Omental fat pad (tissue), 3 donors: ENCODE measurements at regions not wholly inside any gene's neighbourhood (a gene's known extent, or its start where the extent isn't known, plus 50 kb on each side); places are given as distances from the start of the nearest gene placed in this dataset.

Source experiments
- ATAC-seq: fragments of 150-250 bp; one replicate; pipeline ENCODE4 v1.9.1; 2016; ENCODE audit warnings: mild to moderate bottlenecking, moderate library complexity; ENCODE audit not compliant: low FRiP score
- DNase-seq: peaks from one replicate; pipeline ENCODE4 v3.0.0-alpha.2; 2019; ENCODE audit warnings: low spot score
- CTCF ChIP-seq, 3 donors: fragments of 450-650 bp; IDR thresholded peaks; one replicate each; pipeline ENCODE4 v1.5.1; 2016 to 2017; ENCODE audit warnings: antibody characterized with exemption in 3 of 3, mild to moderate bottlenecking in 3 of 3, moderate library complexity in 2 of 3

- no peak for TF ChIP-seq CTCF (IDR thresholded peaks at IDR 0.05)
- DNase-seq (no peak), ATAC-seq (no peak)
These were observed 86.4 kb downstream of the CCNA1 start for GRCh38 chr13:36518707-36519106.

GRCh38 chr13:36519432-36519831 is 87.1 kb downstream of the CCNA1 start:
- ATAC-seq: no peak
- no peak for TF ChIP-seq CTCF (IDR thresholded peaks at IDR 0.05)
- DNase-seq: no peak

GRCh38 chr13:36520111-36520510 is 87.8 kb downstream of the CCNA1 start:
- no peak for DNase-seq
- no peak for TF ChIP-seq CTCF (IDR thresholded peaks at IDR 0.05)
- ATAC-seq: no peak

- TF ChIP-seq CTCF (IDR thresholded peaks at IDR 0.05): no peak
- ATAC-seq (no peak), DNase-seq (no peak)
These were observed 94.6 kb downstream of the CCNA1 start for GRCh38 chr13:36526897-36527296.

DNA sequence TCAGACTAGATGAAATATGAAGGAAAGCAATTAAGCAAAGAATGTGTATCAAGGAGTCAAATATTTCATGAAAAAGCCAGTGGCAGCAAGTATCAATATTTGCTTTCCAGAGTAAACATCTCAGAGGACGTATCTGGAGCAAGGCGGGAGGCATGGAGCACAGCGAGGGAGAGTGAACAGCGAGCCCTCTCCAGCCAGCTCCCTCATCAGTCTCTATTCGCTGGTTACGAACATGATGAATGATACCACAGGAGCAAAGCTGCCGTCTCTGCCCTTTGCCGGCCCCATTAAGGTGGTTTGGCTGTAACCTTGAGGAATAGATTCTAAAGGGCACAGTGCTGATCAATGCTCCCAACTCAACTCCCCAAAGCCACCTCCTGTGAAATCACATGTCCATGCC is 95.8 kb downstream of the CCNA1 start:
- DNase-seq: no peak
- ATAC-seq: no peak
- no peak for TF ChIP-seq CTCF (IDR thresholded peaks at IDR 0.05)

GRCh38 chr13:36530050-36530789 is 97.9 kb downstream of the CCNA1 start:
- DNase-seq: no peak
- peak; percentile 87 for ATAC-seq
- TF ChIP-seq CTCF (IDR thresholded peaks at IDR 0.05): no peak

DNA sequence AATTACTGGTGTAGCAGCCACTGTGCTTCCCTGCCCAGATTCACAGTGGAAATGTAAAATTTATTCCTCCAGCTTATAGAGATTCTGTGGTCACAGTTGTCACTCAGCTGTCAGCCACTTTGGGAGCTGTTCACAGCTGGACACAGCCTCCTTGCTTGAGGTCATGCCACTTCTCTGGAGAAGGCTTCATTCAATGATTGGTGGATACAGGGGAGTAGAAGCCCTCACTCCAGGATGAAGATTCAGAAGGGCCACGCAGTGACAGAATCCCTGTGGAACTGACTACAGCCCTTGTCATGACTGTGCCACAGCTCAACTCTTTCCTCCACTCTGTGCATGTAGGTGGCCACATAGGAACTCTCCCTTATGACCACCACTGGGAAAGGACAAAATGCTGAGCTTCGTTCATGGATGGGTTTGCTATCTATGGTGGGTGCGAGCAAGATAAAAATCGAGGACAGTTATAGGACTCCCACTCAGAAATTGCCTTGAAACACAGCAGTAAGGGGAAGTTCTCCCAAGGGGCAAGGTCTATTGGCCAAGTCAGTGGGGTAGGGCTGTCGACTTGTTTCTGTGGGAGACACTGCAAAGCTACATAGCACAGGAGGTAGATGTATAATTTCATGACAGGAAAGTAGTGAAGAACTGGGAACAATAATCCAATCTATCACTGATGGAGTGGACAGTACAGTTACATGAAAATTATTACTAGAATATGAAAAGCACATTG is 98.7 kb downstream of the CCNA1 start:
- no peak for ATAC-seq
- TF ChIP-seq CTCF (IDR thresholded peaks at IDR 0.05): no peak
- DNase-seq: no peak
